HFFc6 (cell line): ENCODE measurements at regions not wholly inside any gene's neighbourhood (a gene's known extent, or its start where the extent isn't known, plus 50 kb on each side); places are given as distances from the start of the nearest gene placed in this dataset.

ENCODE experiments used
- DNase-seq: peaks from one replicate; pipeline ENCODE4 v3.0.0-alpha.2; 2018
- H3K27ac Mint-ChIP-seq: 2 replicates; pipeline ENCODE4 v1.8.0; 2020; ENCODE audit warnings: mild to moderate bottlenecking, mixed read lengths
- H3K27me3 Mint-ChIP-seq: 2 replicates; pipeline ENCODE4 v1.8.0; 2021; ENCODE audit warnings: mild to moderate bottlenecking, moderate library complexity, mixed read lengths; ENCODE audit not compliant: insufficient read depth
- H3K36me3 Mint-ChIP-seq: 2 replicates; pipeline ENCODE4 v1.8.0; 2021; ENCODE audit warnings: low read depth, mixed read lengths
- H3K4me1 Mint-ChIP-seq: 2 replicates; pipeline ENCODE4 v1.8.0; 2020; ENCODE audit warnings: low read depth, mixed read lengths
- H3K4me3 Mint-ChIP-seq: 2 replicates; pipeline ENCODE4 v1.8.0; 2020; ENCODE audit warnings: mild to moderate bottlenecking, moderate library complexity, mixed read lengths
- H3K9me3 Mint-ChIP-seq: 2 replicates; pipeline ENCODE4 v1.8.0; 2020; ENCODE audit warnings: mild to moderate bottlenecking, mixed read lengths
- TF ChIP-seq, protein P1 (sequence below): fragments of 200-600 bp; sonication (generic); IDR thresholded peaks from 2 replicates; pipeline ENCODE4 v1.5.0; 2021; ENCODE audit warnings: antibody characterized with exemption, mild to moderate bottlenecking

DNA sequence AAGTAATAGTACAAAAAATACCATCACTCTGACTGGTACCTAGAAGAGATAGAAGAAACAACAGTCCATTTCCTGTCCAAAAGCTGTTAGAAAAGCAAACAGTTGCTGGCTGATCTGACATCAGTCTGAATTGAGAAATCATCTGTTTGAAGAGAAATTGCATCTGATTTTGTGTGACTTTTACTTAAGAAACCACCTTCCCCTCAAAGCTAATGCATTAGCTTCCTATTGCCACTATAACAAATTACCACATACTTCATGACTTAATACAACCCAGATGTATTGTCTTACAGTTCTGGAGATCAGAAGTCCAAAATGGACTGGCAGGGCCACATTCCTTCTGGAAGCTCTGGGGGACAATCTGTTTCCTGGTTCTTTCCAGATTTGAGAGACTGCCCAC, 385.9 kb upstream of the TLE4 start:
- H3K9me3 Mint-ChIP-seq = peaks cover 5% of the 10 kb centered on the region
- no peaks in the 10 kb centered on the region for H3K27me3 Mint-ChIP-seq
- no peak overlapping the region for H3K27ac Mint-ChIP-seq
- H3K4me1 Mint-ChIP-seq = peaks cover 48% of the 10 kb centered on the region
- DNase-seq = peak; percentile 15
- H3K4me3 Mint-ChIP-seq = no peak overlapping the region
- TF ChIP-seq, protein P1, sequence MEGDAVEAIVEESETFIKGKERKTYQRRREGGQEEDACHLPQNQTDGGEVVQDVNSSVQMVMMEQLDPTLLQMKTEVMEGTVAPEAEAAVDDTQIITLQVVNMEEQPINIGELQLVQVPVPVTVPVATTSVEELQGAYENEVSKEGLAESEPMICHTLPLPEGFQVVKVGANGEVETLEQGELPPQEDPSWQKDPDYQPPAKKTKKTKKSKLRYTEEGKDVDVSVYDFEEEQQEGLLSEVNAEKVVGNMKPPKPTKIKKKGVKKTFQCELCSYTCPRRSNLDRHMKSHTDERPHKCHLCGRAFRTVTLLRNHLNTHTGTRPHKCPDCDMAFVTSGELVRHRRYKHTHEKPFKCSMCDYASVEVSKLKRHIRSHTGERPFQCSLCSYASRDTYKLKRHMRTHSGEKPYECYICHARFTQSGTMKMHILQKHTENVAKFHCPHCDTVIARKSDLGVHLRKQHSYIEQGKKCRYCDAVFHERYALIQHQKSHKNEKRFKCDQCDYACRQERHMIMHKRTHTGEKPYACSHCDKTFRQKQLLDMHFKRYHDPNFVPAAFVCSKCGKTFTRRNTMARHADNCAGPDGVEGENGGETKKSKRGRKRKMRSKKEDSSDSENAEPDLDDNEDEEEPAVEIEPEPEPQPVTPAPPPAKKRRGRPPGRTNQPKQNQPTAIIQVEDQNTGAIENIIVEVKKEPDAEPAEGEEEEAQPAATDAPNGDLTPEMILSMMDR = no peak
- peaks cover 11% of the 10 kb centered on the region for H3K36me3 Mint-ChIP-seq

GRCh38 chr9:79189511-79189924, 382.2 kb upstream of the TLE4 start:
- H3K27ac Mint-ChIP-seq = peak overlapping the region; percentile 87
- H3K27me3 Mint-ChIP-seq = no peaks in the 10 kb centered on the region
- H3K4me1 Mint-ChIP-seq = peaks cover 72% of the 10 kb centered on the region
- peak; percentile 60 for DNase-seq
- peaks cover 5% of the 10 kb centered on the region for H3K9me3 Mint-ChIP-seq
- peak overlapping the region; percentile 48; the same call in 1 of the 2 replicates for H3K4me3 Mint-ChIP-seq
- TF ChIP-seq, protein P1 = no peak
- H3K36me3 Mint-ChIP-seq = peaks cover 11% of the 10 kb centered on the region

DNA sequence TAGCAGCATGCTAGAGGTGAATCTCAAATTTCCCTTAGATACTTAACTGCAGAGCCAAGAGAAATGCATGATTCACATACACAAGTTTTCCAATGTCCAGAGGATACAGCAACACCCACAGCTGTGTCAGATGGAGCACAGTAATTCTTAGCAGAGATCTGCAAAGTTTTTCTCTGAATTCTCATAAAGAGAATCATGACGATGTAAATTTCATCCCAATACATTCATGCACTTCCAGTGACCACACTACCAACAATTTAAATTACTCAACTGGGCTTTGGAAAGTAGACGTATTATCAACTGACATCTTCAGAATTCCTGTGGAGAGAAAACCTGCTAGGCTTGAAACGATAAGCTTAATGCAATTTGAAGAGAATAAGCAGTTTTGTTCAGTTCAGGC, 378.8 kb upstream of the TLE4 start:
- Mint-ChIP-seq H3K27ac (peak overlapping the region; percentile 55), H3K4me1 (peaks cover 74% of the 10 kb centered on the region), H3K36me3 (no peaks in the 10 kb centered on the region; the same call in 1 of the 2 replicates), H3K27me3 (no peaks in the 10 kb centered on the region), H3K9me3 (no peaks in the 10 kb centered on the region), H3K4me3 (no peak overlapping the region)
- TF ChIP-seq, protein P1 = no peak
- DNase-seq = peak; percentile 87

GRCh38 chr9:79193501-79194223, 378.1 kb upstream of the TLE4 start:
- Mint-ChIP-seq H3K36me3 (no peaks in the 10 kb centered on the region; the same call in 1 of the 2 replicates), H3K27me3 (no peaks in the 10 kb centered on the region), H3K4me1 (peaks cover 67% of the 10 kb centered on the region), H3K27ac (peak overlapping the region; percentile 55; the same call in 1 of the 2 replicates), H3K9me3 (no peaks in the 10 kb centered on the region), H3K4me3 (no peak overlapping the region)
- DNase-seq = no peak
- TF ChIP-seq, protein P1 = no peak

GRCh38 chr9:79195879-79196278, 375.9 kb upstream of the TLE4 start:
- DNase-seq = peak; percentile 45
- Mint-ChIP-seq H3K27ac (peak overlapping the region; percentile 19; the same call in 1 of the 2 replicates), H3K36me3 (no peaks in the 10 kb centered on the region; the same call in 1 of the 2 replicates), H3K27me3 (no peaks in the 10 kb centered on the region), H3K4me1 (peaks cover 49% of the 10 kb centered on the region), H3K4me3 (no peak overlapping the region), H3K9me3 (no peaks in the 10 kb centered on the region)
- TF ChIP-seq, protein P1 = no peak
